ENCODE measurements at regions not wholly inside any gene's neighbourhood (a gene's known extent, or its start where the extent isn't known, plus 50 kb on each side); places are given as distances from the start of the nearest gene placed in this dataset.

GRCh38 chr6:169044381-169045230 lies 209.0 kb downstream of the THBS2 start:
- no peak for DNase-seq

- no peak for DNase-seq
Observed at GRCh38 chr6:169042061-169042460, 211.6 kb downstream of the THBS2 start.

- DNase-seq: no peak
Observed at GRCh38 chr6:169041078-169041477, 212.6 kb downstream of the THBS2 start.

- no peak for DNase-seq
Observed at GRCh38 chr6:169038691-169039090, 215.0 kb downstream of the THBS2 start.

- DNase-seq: no peak
Observed at GRCh38 chr6:169035385-169036240, 218.0 kb downstream of the THBS2 start.

GRCh38 chr6:169034516-169035167 lies 219.0 kb downstream of the THBS2 start:
- DNase-seq: no peak

GRCh38 chr6:169029861-169030260 lies 223.8 kb downstream of the THBS2 start:
- DNase-seq: no peak

GRCh38 chr6:169028343-169028742 lies 225.3 kb downstream of the THBS2 start:
- no peak for DNase-seq

- DNase-seq: no peak
Observed at GRCh38 chr6:169026175-169026574, 227.5 kb downstream of the THBS2 start.

- DNase-seq: no peak
Observed at GRCh38 chr6:169024047-169024660, 229.5 kb downstream of the THBS2 start.

GRCh38 chr6:169023161-169023874 lies 230.3 kb downstream of the THBS2 start:
- no peak for DNase-seq

- no peak for DNase-seq
Observed at GRCh38 chr6:169022079-169022478, 231.6 kb downstream of the THBS2 start.

GRCh38 chr6:169020821-169021220 lies 232.8 kb downstream of the THBS2 start:
- DNase-seq: no peak

GRCh38 chr6:169019727-169020491 lies 233.7 kb downstream of the THBS2 start:
- no peak for DNase-seq

GRCh38 chr6:169019111-169019510 lies 234.5 kb downstream of the THBS2 start:
- no peak for DNase-seq

- DNase-seq: no peak
Observed at GRCh38 chr6:169016758-169017157, 236.9 kb downstream of the THBS2 start.

GRCh38 chr6:169014211-169015197 lies 239.1 kb downstream of the THBS2 start:
- DNase-seq: no peak

- no peak for DNase-seq
Observed at GRCh38 chr6:169009628-169010027, 244.0 kb downstream of the THBS2 start.

GRCh38 chr6:169008641-169009257 lies 244.9 kb downstream of the THBS2 start:
- no peak for DNase-seq

- DNase-seq: no peak
Observed at GRCh38 chr6:169005166-169005565, 248.5 kb downstream of the THBS2 start.

All from NCI-H2171 (cell line).